H1 (cell line): ENCODE measurements at regions not wholly inside any gene's neighbourhood (a gene's known extent, or its start where the extent isn't known, plus 50 kb on each side); places are given as distances from the start of the nearest gene placed in this dataset.

ENCODE experiments used
- CTCF ChIA-PET: fragments of 300-600 bp; sonication (Branson Sonifier 250); formaldehyde crosslinking; loops from one replicate; lab custom pipeline; 2021; ENCODE audit not compliant: partially characterized antibody; lab: Charles Lee
- POLR2A ChIA-PET: fragments of 300-600 bp; sonication (Branson Sonifier 250); formaldehyde crosslinking; loops from one replicate; lab custom pipeline; 2021; ENCODE audit warnings: inconsistent platforms; ENCODE audit not compliant: partially characterized antibody; lab: Charles Lee
- DNase-seq, 2 experiments: peaks; one replicate each; pipeline versions ENCODE4 v3.0.0 to v3.0.0-alpha.2; 2010 to 2022; ENCODE audit warnings: low spot score in 2 of 2, low read depth in 1 of 2, mixed read lengths in 1 of 2
- FAIRE-seq: peaks from 2 replicates; lab custom pipeline; 2011; peaks lifted over from hg19 to GRCh38; lab: Jason Lieb, UNC
- H2AFZ ChIP-seq: 2 replicates; pipeline ENCODE4 v1.8.1; 2012; ENCODE audit warnings: low read length, inconsistent platforms
- H2AK5ac ChIP-seq: 2 replicates; pipeline ENCODE4 v1.6.1; 2013; ENCODE audit warnings: low read depth, low read length
- H2BK120ac ChIP-seq: replicated peaks from 2 replicates; pipeline ENCODE3; 2013; ENCODE audit warnings: low read depth, low read length, inconsistent platforms
- H2BK12ac ChIP-seq: 2 replicates; pipeline ENCODE4 v1.6.1; 2013; ENCODE audit warnings: low read depth, low read length
- H2BK15ac ChIP-seq: 2 replicates; pipeline ENCODE4 v1.6.1; 2013; ENCODE audit warnings: low read length
- H2BK20ac ChIP-seq: 2 replicates; pipeline ENCODE4 v1.6.1; 2013; ENCODE audit warnings: low read length
- H2BK5ac ChIP-seq: 2 replicates; pipeline ENCODE4 v1.6.1; 2013; ENCODE audit warnings: low read depth, low read length
- H3K14ac ChIP-seq: 2 replicates; pipeline ENCODE4 v1.6.1; 2013; ENCODE audit warnings: inconsistent platforms; ENCODE audit not compliant: insufficient read length
- H3K18ac ChIP-seq: 2 replicates; pipeline ENCODE4 v1.6.1; 2013; ENCODE audit warnings: low read length; ENCODE audit errors: extremely low read depth
- H3K23ac ChIP-seq: 2 replicates; pipeline ENCODE4 v1.6.1; 2013; ENCODE audit warnings: inconsistent platforms; ENCODE audit not compliant: insufficient read length
- H3K23me2 ChIP-seq: 2 replicates; pipeline ENCODE4 v1.6.1; 2013; ENCODE audit warnings: low read depth, low read length
- H3K27ac ChIP-seq: 2 replicates; pipeline ENCODE4 v1.6.1; 2011; ENCODE audit warnings: low read depth, low read length, inconsistent platforms
- H3K27me3 ChIP-seq, 4 experiments: replicated peaks in 1 of 4; 1 replicate in 1 of 4; 2 replicates in 3 of 4; pipeline versions ENCODE4 v1.6.1 to v1.8.1; 2011 to 2013; ENCODE audit warnings: low read length in 3 of 4, mild to moderate bottlenecking in 3 of 4, inconsistent platforms in 2 of 4, mixed read lengths in 2 of 4, moderate library complexity in 1 of 4; ENCODE audit not compliant: control insufficient read depth in 3 of 4, insufficient read depth in 3 of 4; ENCODE audit errors: extremely low read depth in 1 of 4
- H3K36me3 ChIP-seq, 4 experiments: 2 replicates each; pipeline versions ENCODE4 v1.6.1 to v1.8.1; 2011 to 2013; ENCODE audit warnings: mild to moderate bottlenecking in 4 of 4, low read length in 3 of 4, moderate library complexity in 2 of 4, control low read depth in 1 of 4, inconsistent platforms in 1 of 4; ENCODE audit not compliant: insufficient read depth in 4 of 4, control insufficient read depth in 2 of 4
- H3K4ac ChIP-seq: replicated peaks from 2 replicates; pipeline ENCODE3; 2013; ENCODE audit warnings: low read length, low read depth, mixed read lengths, inconsistent platforms; ENCODE audit not compliant: insufficient read length
- H3K4me1 ChIP-seq, 4 experiments: replicated peaks in 1 of 4; 1 replicate in 1 of 4; 2 replicates in 3 of 4; pipeline versions ENCODE4 v1.6.1 to v1.8.1; 2011 to 2013; ENCODE audit warnings: low read length in 3 of 4, inconsistent platforms in 2 of 4, mixed read lengths in 1 of 4; ENCODE audit not compliant: insufficient read depth in 4 of 4, control insufficient read depth in 3 of 4
- H3K4me2 ChIP-seq, 2 experiments: 2 replicates each; pipeline versions ENCODE4 v1.6.1 to v1.8.1; 2011 to 2013; ENCODE audit warnings: low read depth in 2 of 2, low read length in 2 of 2, control low read depth in 1 of 2, inconsistent platforms in 1 of 2, mild to moderate bottlenecking in 1 of 2; ENCODE audit not compliant: insufficient read depth in 1 of 2
- H3K4me3 ChIP-seq, 4 experiments: fragments of 200-600, 300-600 bp in 1 of 4; sonication (generic), shearing (Covaris generic), sonication (Bioruptor Twin) in 1 of 4; 2 replicates each; pipeline versions ENCODE4 v1.5.1 to v1.8.1; 2011 to 2016; ENCODE audit warnings: low read length in 4 of 4, low read depth in 3 of 4, control low read depth in 2 of 4, inconsistent platforms in 2 of 4, mild to moderate bottlenecking in 2 of 4, mixed read lengths in 1 of 4, moderate library complexity in 1 of 4; ENCODE audit not compliant: insufficient read depth in 2 of 4; ENCODE audit errors: extremely low read depth in 1 of 4
- H3K56ac ChIP-seq: replicated peaks from 2 replicates; pipeline ENCODE3; 2013; ENCODE audit warnings: low read depth, mild to moderate bottlenecking, mixed read lengths, low read length, inconsistent platforms; ENCODE audit not compliant: insufficient read length
- H3K79me1 ChIP-seq: 2 replicates; pipeline ENCODE4 v1.6.1; 2013; ENCODE audit warnings: low read depth, low read length, control low read depth
- H3K79me2 ChIP-seq, 2 experiments: 2 replicates each; pipeline versions ENCODE4 v1.6.1 to v1.8.1; 2012 to 2013; ENCODE audit warnings: low read length in 2 of 2, mild to moderate bottlenecking in 2 of 2, inconsistent platforms in 1 of 2; ENCODE audit not compliant: insufficient read depth in 2 of 2, control insufficient read depth in 1 of 2
- H3K9ac ChIP-seq, 4 experiments: replicated peaks in 1 of 4; 1 replicate in 1 of 4; 2 replicates in 3 of 4; pipeline versions ENCODE4 v1.6.1 to v1.8.1; 2011 to 2013; ENCODE audit warnings: low read depth in 3 of 4, low read length in 3 of 4, control low read depth in 2 of 4, mild to moderate bottlenecking in 2 of 4, moderate library complexity in 2 of 4, inconsistent platforms in 1 of 4; ENCODE audit errors: extremely low read depth in 1 of 4
- H3K9me3 ChIP-seq, 2 experiments: 2 replicates each; pipeline versions ENCODE4 v1.6.1 to v1.8.1; 2012 to 2013; ENCODE audit warnings: mild to moderate bottlenecking in 2 of 2, moderate library complexity in 2 of 2, control low read depth in 1 of 2, inconsistent platforms in 1 of 2, low read depth in 1 of 2, low read length in 1 of 2, mixed read lengths in 1 of 2; ENCODE audit not compliant: insufficient read depth in 2 of 2
- H4K20me1 ChIP-seq, 2 experiments: replicated peaks in 1 of 2; 2 replicates each; pipeline versions ENCODE3 to v1.8.1; 2011 to 2013; ENCODE audit warnings: inconsistent platforms in 2 of 2, low read length in 2 of 2, mild to moderate bottlenecking in 1 of 2; ENCODE audit not compliant: insufficient read depth in 2 of 2, control insufficient read depth in 1 of 2
- H4K5ac ChIP-seq: 2 replicates; pipeline ENCODE4 v1.6.1; 2013; ENCODE audit warnings: low read length, low read depth, mixed read lengths, inconsistent platforms; ENCODE audit not compliant: insufficient read length
- H4K8ac ChIP-seq: 2 replicates; pipeline ENCODE4 v1.8.0; 2013; ENCODE audit warnings: mild to moderate bottlenecking, moderate library complexity, low read length, inconsistent platforms; ENCODE audit not compliant: insufficient read depth; ENCODE audit errors: extremely low read depth
- H4K91ac ChIP-seq: replicated peaks from 2 replicates; pipeline ENCODE3; 2013; ENCODE audit warnings: low read length, mixed read lengths, inconsistent platforms; ENCODE audit not compliant: insufficient read length
- ATF3 ChIP-seq: IDR thresholded peaks from 2 replicates; pipeline ENCODE4 v1.6.1; 2011; ENCODE audit warnings: low read depth, mild to moderate bottlenecking, low read length; ENCODE audit not compliant: insufficient read depth
- CBX8 ChIP-seq: fragments of 300-800, 300-1000 bp; sonication (generic); IDR thresholded peaks from 2 replicates; pipeline ENCODE4 v1.7.1; 2016; ENCODE audit warnings: low read depth, low read length, borderline replicate concordance
- E2F6 ChIP-seq: IDR thresholded peaks from 2 replicates; pipeline ENCODE4 v1.6.1; 2012; ENCODE audit warnings: inconsistent platforms
- EGR1 ChIP-seq: IDR thresholded peaks from 2 replicates; pipeline ENCODE4 v1.6.1; 2011; ENCODE audit warnings: low read depth, low read length, borderline replicate concordance
- EP300 ChIP-seq, 2 experiments: IDR thresholded peaks; 1 replicate in 1 of 2; 2 replicates in 1 of 2; pipeline ENCODE4 v1.6.1; 2011 to 2012; ENCODE audit warnings: low read depth in 2 of 2, low read length in 2 of 2, mild to moderate bottlenecking in 2 of 2, borderline replicate concordance in 1 of 2, inconsistent platforms in 1 of 2, moderate library complexity in 1 of 2
- EZH2 ChIP-seq: fragments of 200-600 bp; sonication (generic); IDR thresholded peaks from 2 replicates; pipeline ENCODE4 v1.7.1; 2012; ENCODE audit warnings: low read depth, mild to moderate bottlenecking, moderate library complexity, low read length, inconsistent platforms; ENCODE audit not compliant: severe bottlenecking
- HDAC6 ChIP-seq: IDR thresholded peaks from one replicate; pipeline ENCODE4 v1.7.1; 2012; ENCODE audit warnings: low read depth, mild to moderate bottlenecking, inconsistent platforms, low read length, moderate library complexity
- JUN ChIP-seq: IDR thresholded peaks from 2 replicates; pipeline ENCODE4 v1.6.1; 2011; ENCODE audit warnings: low read depth, mild to moderate bottlenecking, improper control_type of control experiment, low read length
- RNF2 ChIP-seq: fragments of 200-900, 300-1000 bp; sonication (generic); IDR thresholded peaks from 2 replicates; pipeline ENCODE4 v1.7.1; 2016; ENCODE audit warnings: borderline replicate concordance, low read depth, mild to moderate bottlenecking, antibody characterized with exemption, low read length; ENCODE audit not compliant: poor library complexity, severe bottlenecking; ENCODE audit errors: missing control alignments
- SIRT6 ChIP-seq: IDR thresholded peaks from one replicate; pipeline ENCODE4 v1.7.1; 2012; ENCODE audit warnings: low read length, inconsistent platforms
- SP4 ChIP-seq: IDR thresholded peaks from 2 replicates; pipeline ENCODE4 v1.6.1; 2012; ENCODE audit warnings: low read length, inconsistent platforms
- TAF1 ChIP-seq: IDR thresholded peaks from 2 replicates; pipeline ENCODE4 v1.6.1; 2011; ENCODE audit warnings: mild to moderate bottlenecking, low read depth, low read length
- TBP ChIP-seq: IDR thresholded peaks from 2 replicates; pipeline ENCODE4 v1.6.1; 2011; ENCODE audit warnings: low read depth, low read length, improper control_type of control experiment
- WGBS, 2 experiments: shearing (Covaris generic) in 1 of 2; methylation state at CpG; one replicate each; pipeline versions ENCODE4 v1.1.6 to v1.1.7; 2013 to 2015; ENCODE audit warnings: low lambda C conversion rate in 2 of 2, mixed read lengths in 2 of 2, inconsistent platforms in 1 of 2, low coverage in 1 of 2, missing lambda C conversion rate in 1 of 2; ENCODE audit not compliant: insufficient replicate concordance in 2 of 2, insufficient coverage in 1 of 2, insufficient read length in 1 of 2; ENCODE audit errors: extremely low coverage in 1 of 2, missing lambda C conversion rate in 1 of 2; 5-methylcytosine and 5-hydroxymethylcytosine counted together

GRCh38 chr2:137872577-137872976 is 91.7 kb upstream of the HNMT start:
- no peak overlapping the region for H3K14ac ChIP-seq
- H3K79me2 ChIP-seq = no peaks in the 10 kb centered on the region
- no peak overlapping the region for H2BK15ac ChIP-seq
- no peak overlapping the region for H3K27ac ChIP-seq
- no peaks in the 10 kb centered on the region for H3K36me3 ChIP-seq
- H4K20me1 ChIP-seq = no peaks in the 10 kb centered on the region
- TF ChIP-seq JUN (no peak), ATF3 (no peak), TAF1 (no peak), SIRT6 (no peak), SP4 (no peak), RNF2 (no peak), TBP (no peak), CBX8 (no peak), EP300 (IDR thresholded peaks at IDR 0.05; ENCODE audit: borderline replicate concordance in 1 of 2, low read depth in 2 of 2, low read length in 2 of 2) (no peak), EZH2 (no peak), HDAC6 (no peak), EGR1 (no peak), E2F6 (no peak)
- H3K23me2 ChIP-seq = no peaks in the 10 kb centered on the region
- H3K9ac ChIP-seq = no peak overlapping the region
- H3K4ac ChIP-seq = no peak overlapping the region
- no peak overlapping the region for H2AK5ac ChIP-seq
- ChIA-PET CTCF (interaction anchor here (1.3 to 1.8 kb wide), 3 partner anchors 13 to 27 kb away, joined by 3 to 7 read pairs (median 6); no protein-coding TSS in a partner anchor), POLR2A (no interaction called here)
- H3K4me2 ChIP-seq = no peak overlapping the region
- DNase-seq = no peak
- H4K8ac ChIP-seq = no peak overlapping the region
- no peaks in the 10 kb centered on the region for H3K79me1 ChIP-seq
- no peak overlapping the region for H4K5ac ChIP-seq
- no peak overlapping the region for H3K4me3 ChIP-seq
- no peaks in the 10 kb centered on the region for H3K4me1 ChIP-seq
- H3K27me3 ChIP-seq = no peaks in the 10 kb centered on the region
- no peak overlapping the region for H2AFZ ChIP-seq
- H3K23ac ChIP-seq = no peak overlapping the region
- H2BK5ac ChIP-seq = no peak overlapping the region
- H2BK120ac ChIP-seq = no peak overlapping the region
- no peak overlapping the region for H3K18ac ChIP-seq
- H4K91ac ChIP-seq = no peak overlapping the region
- FAIRE-seq = no peak
- H3K9me3 ChIP-seq = no peaks in the 10 kb centered on the region
- no peak overlapping the region for H2BK12ac ChIP-seq
- no peak overlapping the region for H2BK20ac ChIP-seq
- 91% methylated on average over 4 of the region's 4 CpGs; no CpG with 5 or more reads in 1 of the 2 experiments for WGBS, 2 experiments
- no peak overlapping the region for H3K56ac ChIP-seq
